WI38 (cell line): ENCODE measurements at regions not wholly inside any gene's neighbourhood (a gene's known extent, or its start where the extent isn't known, plus 50 kb on each side); places are given as distances from the start of the nearest gene placed in this dataset.

Source experiments
- H3K4me3 ChIP-seq: 2 replicates; pipeline ENCODE4 v1.5.1; 2011; ENCODE audit warnings: low read depth, mild to moderate bottlenecking, control low read depth, low read length
- TF ChIP-seq, protein P1 (sequence below): IDR thresholded peaks from 2 replicates; pipeline ENCODE4 v1.5.1; 2012; ENCODE audit warnings: low read depth, mild to moderate bottlenecking, control low read depth, low read length

DNA sequence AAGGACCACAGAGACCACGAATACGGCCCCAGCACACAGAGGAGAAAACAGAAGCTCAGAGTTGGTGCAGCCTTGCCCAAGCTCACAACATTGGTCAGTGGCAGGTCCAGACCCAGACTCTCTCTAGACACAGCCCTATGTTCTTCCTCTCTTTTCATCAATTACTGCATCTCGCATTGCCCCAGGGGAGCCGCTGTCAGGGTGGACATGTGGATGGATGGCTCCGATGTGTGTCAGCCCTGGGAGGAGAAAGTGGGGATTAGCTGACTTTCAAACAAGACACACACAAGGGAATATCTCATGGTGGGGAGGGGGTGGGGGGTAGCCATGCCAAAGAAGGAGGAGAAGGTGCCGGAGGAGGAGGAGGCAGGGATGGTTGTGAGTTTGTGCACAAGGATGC is 556.8 kb downstream of the NPHP4 start:
- TF ChIP-seq, protein P1, sequence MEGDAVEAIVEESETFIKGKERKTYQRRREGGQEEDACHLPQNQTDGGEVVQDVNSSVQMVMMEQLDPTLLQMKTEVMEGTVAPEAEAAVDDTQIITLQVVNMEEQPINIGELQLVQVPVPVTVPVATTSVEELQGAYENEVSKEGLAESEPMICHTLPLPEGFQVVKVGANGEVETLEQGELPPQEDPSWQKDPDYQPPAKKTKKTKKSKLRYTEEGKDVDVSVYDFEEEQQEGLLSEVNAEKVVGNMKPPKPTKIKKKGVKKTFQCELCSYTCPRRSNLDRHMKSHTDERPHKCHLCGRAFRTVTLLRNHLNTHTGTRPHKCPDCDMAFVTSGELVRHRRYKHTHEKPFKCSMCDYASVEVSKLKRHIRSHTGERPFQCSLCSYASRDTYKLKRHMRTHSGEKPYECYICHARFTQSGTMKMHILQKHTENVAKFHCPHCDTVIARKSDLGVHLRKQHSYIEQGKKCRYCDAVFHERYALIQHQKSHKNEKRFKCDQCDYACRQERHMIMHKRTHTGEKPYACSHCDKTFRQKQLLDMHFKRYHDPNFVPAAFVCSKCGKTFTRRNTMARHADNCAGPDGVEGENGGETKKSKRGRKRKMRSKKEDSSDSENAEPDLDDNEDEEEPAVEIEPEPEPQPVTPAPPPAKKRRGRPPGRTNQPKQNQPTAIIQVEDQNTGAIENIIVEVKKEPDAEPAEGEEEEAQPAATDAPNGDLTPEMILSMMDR = no peak
- H3K4me3 ChIP-seq = no peak overlapping the region

DNA sequence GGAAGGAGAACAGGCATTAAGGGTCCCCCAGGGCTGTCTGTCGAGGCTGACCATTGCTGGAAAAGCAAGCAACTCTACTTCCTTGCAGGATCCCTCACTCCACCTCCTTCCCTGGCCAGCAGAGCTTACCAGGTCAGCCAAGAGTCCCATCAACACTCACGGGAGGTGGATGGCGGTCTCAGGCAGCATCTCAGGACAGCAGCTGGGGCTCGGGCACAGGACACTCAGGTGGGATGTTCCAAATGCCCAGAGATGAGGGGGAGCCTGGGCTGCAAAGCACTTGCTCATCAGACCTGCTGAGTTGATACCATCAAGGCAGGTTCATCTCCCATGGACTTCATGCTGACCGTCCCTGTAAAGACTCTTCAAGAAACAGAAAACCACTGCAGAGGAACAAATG is 559.8 kb downstream of the NPHP4 start:
- TF ChIP-seq, protein P1 = no peak
- no peak overlapping the region for H3K4me3 ChIP-seq

DNA sequence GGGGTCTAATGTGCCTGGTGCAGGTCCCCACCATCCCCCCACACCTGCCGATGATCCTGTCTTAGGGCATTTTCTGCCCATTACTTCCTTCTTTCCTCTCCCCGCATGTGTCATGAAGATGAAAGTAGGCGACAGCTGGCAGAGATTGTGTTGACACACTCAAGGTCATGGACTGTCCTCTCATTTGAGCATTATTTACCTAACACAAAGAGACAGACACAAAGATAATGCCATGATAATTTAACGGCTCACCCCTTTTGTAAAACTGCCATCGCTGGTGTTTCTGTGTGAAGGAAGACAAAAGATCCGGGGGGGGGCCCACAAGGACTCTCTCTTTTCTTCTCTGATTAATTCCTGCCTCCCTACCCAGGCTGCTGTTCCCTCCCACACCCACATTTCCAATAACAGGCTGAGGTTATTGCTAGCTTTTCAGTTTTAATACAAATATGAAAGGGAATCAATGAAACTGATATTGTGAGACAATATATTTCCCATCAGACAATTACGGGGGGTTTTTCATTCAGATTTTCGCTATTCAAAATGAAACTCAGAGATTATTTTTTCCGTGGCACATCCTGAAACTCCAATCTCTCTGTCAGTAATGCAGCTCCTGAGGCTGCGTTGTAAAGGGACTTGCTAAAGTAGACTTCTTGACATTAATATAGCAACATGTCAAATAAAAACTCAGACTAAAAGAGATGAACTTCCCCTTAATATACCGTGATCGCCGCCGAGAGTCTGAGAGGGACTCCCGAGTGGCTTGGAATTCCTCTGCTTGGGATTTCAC is 561.1 kb downstream of the NPHP4 start:
- TF ChIP-seq, protein P1 = no peak
- H3K4me3 ChIP-seq = no peak overlapping the region

DNA sequence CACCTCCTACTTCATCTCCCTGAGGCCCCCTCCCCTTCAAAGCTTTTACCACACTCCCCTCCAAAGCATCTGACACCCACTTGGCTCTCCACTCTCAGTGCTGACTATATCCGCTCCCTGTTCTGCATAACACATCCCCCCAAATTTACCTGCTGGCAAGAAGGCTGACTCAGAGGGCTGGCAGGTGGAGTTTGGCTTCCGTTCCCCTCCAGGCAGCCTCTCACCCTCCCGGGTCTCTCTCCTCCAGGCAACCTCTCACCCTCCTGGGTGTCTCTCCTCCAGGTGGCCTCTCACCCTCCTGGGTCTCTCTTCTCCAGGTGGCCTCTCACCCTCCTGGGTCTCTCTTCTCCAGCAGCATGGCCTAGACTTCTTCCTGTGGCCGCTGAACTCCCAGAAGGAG is 562.1 kb downstream of the NPHP4 start:
- H3K4me3 ChIP-seq = no peak overlapping the region
- TF ChIP-seq, protein P1 = no peak

DNA sequence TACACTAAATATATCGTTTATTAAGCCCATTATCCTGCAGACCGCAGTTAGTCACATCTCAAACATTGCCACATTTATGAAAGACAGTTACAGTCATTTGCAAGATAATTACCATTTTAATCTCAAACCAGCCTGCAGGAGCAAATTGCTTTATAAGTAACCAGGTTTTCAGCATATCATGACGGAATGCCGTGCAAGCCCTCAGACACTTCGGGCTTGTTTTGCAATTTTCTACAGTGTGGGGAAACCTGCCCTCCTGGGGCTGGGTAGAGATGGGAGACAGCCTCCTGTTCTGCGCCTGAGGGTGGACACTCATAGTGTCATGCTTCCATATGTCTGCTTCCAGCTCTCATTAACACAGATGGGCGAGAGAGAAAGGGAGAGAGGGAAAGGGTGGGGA is 563.9 kb downstream of the NPHP4 start:
- TF ChIP-seq, protein P1 = no peak
- H3K4me3 ChIP-seq = no peak overlapping the region

DNA sequence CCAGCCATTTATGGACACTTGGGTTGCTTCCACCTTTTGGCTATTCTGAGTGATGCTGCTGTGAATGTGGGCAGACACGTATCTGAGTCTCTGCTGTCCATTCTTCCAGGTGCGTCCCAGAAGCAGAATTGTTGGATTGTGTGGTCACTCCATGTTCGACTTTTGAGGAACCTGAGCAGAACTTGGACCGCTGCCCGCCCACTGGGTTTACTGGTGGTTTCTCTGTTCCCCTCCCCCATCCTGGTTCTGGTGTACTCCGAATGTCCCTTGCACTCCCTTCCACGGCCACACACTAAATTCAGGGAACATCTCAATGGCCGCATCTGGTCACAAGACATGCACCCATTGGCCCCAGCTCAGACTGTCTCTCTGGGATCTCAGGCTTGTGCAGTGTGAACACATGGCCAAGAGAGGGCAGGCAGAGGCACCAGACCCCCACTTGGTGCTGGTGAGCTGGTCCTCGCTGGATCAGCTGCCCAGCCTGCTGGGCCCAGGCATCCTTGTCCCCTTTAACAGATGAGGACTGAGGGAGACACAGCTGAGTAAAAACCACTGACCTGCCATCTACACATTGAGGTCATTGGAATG is 565.1 kb downstream of the NPHP4 start:
- H3K4me3 ChIP-seq = no peak overlapping the region
- TF ChIP-seq, protein P1 = no peak

DNA sequence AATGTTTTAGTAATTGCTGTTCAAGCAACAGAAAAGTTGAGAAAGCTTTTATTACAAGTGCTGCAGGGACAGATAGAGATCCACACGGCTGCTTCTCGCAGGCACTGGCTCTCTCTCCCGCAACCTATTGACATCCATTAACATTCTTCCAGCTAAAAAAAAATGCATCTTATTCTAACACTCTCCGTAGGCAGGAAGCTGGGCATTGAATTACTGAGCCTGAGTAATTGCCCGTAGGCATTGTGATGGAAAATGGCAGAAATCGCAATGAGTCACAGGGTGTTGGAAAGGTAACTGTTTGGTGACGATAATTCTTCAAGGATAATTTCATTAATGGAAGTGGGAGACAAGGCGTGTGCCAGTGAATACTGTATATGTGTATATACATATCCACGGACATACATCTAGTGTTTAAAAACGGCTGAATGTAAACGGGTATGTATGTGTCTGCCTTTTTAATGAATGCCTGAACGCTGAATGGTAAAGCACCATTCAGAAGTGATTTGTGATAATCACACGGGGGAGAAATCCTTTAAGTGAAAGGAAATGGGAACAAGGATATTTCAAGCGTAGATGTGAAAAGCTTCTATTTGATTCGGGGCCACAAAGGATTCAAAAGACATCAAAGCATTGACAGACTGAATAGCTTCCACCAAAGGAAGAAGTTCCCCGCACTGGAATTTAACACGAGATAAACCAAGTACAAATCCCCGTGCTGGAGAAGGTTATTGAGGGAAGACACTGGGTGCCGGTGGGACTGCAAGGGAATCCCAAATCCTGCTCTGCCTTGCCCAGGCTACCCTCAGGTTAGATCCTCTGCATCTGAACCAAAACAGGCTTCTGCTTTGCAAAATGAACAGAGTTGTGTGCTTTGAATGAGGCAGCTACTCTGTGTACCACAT is 567.2 kb downstream of the NPHP4 start:
- H3K4me3 ChIP-seq = no peak overlapping the region
- TF ChIP-seq, protein P1 = no peak
